Forelimb muscle (tissue), 1 donor: ENCODE measurements at regions not wholly inside any gene's neighbourhood (a gene's known extent, or its start where the extent isn't known, plus 50 kb on each side); places are given as distances from the start of the nearest gene placed in this dataset.
"Not testable (repeated sequence)": the region's sequence is repeated elsewhere in the genome, so short reads cannot be mapped to it uniquely, and the experiment has no call there.

Experiments used
- DNase-seq: peaks from one replicate; pipeline ENCODE4 v3.0.0-alpha.2; 2013; ENCODE audit warnings: low read depth

- no peak for DNase-seq
Measured at GRCh38 chr9:78713614-78714405, 416.9 kb downstream of the PSAT1 start.

GRCh38 chr9:78714576-78714975 is 417.7 kb downstream of the PSAT1 start:
- DNase-seq, result no peak

GRCh38 chr9:78719029-78719428 is 422.1 kb downstream of the PSAT1 start:
- DNase-seq, result not testable (repeated sequence)

- DNase-seq, result no peak
Measured at GRCh38 chr9:78724896-78725295, 428.0 kb downstream of the PSAT1 start.

GRCh38 chr9:78725503-78725902 is 428.6 kb downstream of the PSAT1 start:
- DNase-seq, result no peak

- no peak for DNase-seq
Measured at GRCh38 chr9:78745331-78745730, 448.4 kb downstream of the PSAT1 start.

GRCh38 chr9:78746010-78746409 is 449.1 kb downstream of the PSAT1 start:
- DNase-seq, result no peak

- DNase-seq, result no peak
Measured at GRCh38 chr9:78753039-78753438, 456.1 kb downstream of the PSAT1 start.

- no peak for DNase-seq
Measured at GRCh38 chr9:78756813-78757510, 460.0 kb downstream of the PSAT1 start.

GRCh38 chr9:78763424-78763823 is 466.5 kb downstream of the PSAT1 start:
- DNase-seq, result no peak

GRCh38 chr9:78765861-78766260 is 468.9 kb downstream of the PSAT1 start:
- DNase-seq, result no peak

- DNase-seq, result no peak
Measured at GRCh38 chr9:78767490-78767889, 470.6 kb downstream of the PSAT1 start.

GRCh38 chr9:78769690-78770089 is 472.8 kb downstream of the PSAT1 start:
- no peak for DNase-seq

- DNase-seq, result no peak
Measured at GRCh38 chr9:78775211-78775610, 478.3 kb downstream of the PSAT1 start.

- DNase-seq, result no peak
Measured at GRCh38 chr9:78775696-78776295, 478.9 kb downstream of the PSAT1 start.

- no peak for DNase-seq
Measured at GRCh38 chr9:78777747-78778146, 480.8 kb downstream of the PSAT1 start.

- DNase-seq, result no peak
Measured at GRCh38 chr9:78778318-78778717, 481.4 kb downstream of the PSAT1 start.

- peak; percentile 2 for DNase-seq
Measured at GRCh38 chr9:78778861-78779374, 482.0 kb downstream of the PSAT1 start.

GRCh38 chr9:78781681-78782080 is 484.8 kb downstream of the PSAT1 start:
- DNase-seq, result no peak

GRCh38 chr9:78782234-78782633 is 485.3 kb downstream of the PSAT1 start:
- no peak for DNase-seq

- no peak for DNase-seq
Measured at GRCh38 chr9:78782858-78783257, 485.9 kb downstream of the PSAT1 start.

- DNase-seq, result no peak
Measured at GRCh38 chr9:78783743-78784142, 486.8 kb downstream of the PSAT1 start.

GRCh38 chr9:78786794-78787193 is 489.9 kb downstream of the PSAT1 start:
- no peak for DNase-seq
